CD4-positive, alpha-beta T cell treated with Interleukin-4 for 1 hour (primary cell): ENCODE measurements at regions not wholly inside any gene's neighbourhood (a gene's known extent, or its start where the extent isn't known, plus 50 kb on each side); places are given as distances from the start of the nearest gene placed in this dataset.
"Not testable (repeated sequence)": the region's sequence is repeated elsewhere in the genome, so short reads cannot be mapped to it uniquely, and the experiment has no call there.

ENCODE experiments used
- DNase-seq, 2 donors: peaks; one replicate each; pipeline ENCODE4 v3.0.0-alpha.2; 2020 to 2022

GRCh38 chr4:154164931-154165839 lies 326.4 kb downstream of the DCHS2 start:
- DNase-seq = no peak

- no peak for DNase-seq
These were observed 330.9 kb downstream of the DCHS2 start for GRCh38 chr4:154160519-154161301.

GRCh38 chr4:154158361-154159155 lies 333.0 kb downstream of the DCHS2 start:
- DNase-seq = no peak

- DNase-seq = no peak
These were observed 339.1 kb downstream of the DCHS2 start for GRCh38 chr4:154152546-154152945.

GRCh38 chr4:154149236-154149635 lies 342.4 kb downstream of the DCHS2 start:
- DNase-seq = not testable (repeated sequence)

- no peak for DNase-seq
These were observed 347.9 kb downstream of the DCHS2 start for GRCh38 chr4:154143720-154144119.

GRCh38 chr4:154142664-154143063 lies 348.9 kb downstream of the DCHS2 start:
- no peak for DNase-seq

GRCh38 chr4:154140869-154141268 lies 350.7 kb downstream of the DCHS2 start:
- no peak for DNase-seq

GRCh38 chr4:154137320-154137905 lies 348.5 kb upstream of the SFRP2 start:
- DNase-seq = no peak

- DNase-seq = no peak
These were observed 346.7 kb upstream of the SFRP2 start for GRCh38 chr4:154135576-154135975.

GRCh38 chr4:154132406-154132805 lies 343.5 kb upstream of the SFRP2 start:
- DNase-seq = no peak

- DNase-seq = no peak
These were observed 337.4 kb upstream of the SFRP2 start for GRCh38 chr4:154126276-154126675.

GRCh38 chr4:154125340-154125739 lies 336.5 kb upstream of the SFRP2 start:
- DNase-seq = no peak

- DNase-seq = no peak
These were observed 335.8 kb upstream of the SFRP2 start for GRCh38 chr4:154124539-154125255.

- DNase-seq = no peak
These were observed 335.0 kb upstream of the SFRP2 start for GRCh38 chr4:154123897-154124296.

- DNase-seq = no peak
These were observed 331.9 kb upstream of the SFRP2 start for GRCh38 chr4:154120690-154121345.

GRCh38 chr4:154120006-154120676 lies 331.3 kb upstream of the SFRP2 start:
- no peak for DNase-seq

- DNase-seq = no peak
These were observed 330.4 kb upstream of the SFRP2 start for GRCh38 chr4:154119317-154119716.

GRCh38 chr4:154117726-154118125 lies 328.8 kb upstream of the SFRP2 start:
- DNase-seq = not testable (repeated sequence)

GRCh38 chr4:154107337-154107736 lies 318.5 kb upstream of the SFRP2 start:
- no peak for DNase-seq

GRCh38 chr4:154088741-154089140 lies 299.9 kb upstream of the SFRP2 start:
- no peak for DNase-seq
